DOHH2 (cell line): ENCODE measurements at regions not wholly inside any gene's neighbourhood (a gene's known extent, or its start where the extent isn't known, plus 50 kb on each side); places are given as distances from the start of the nearest gene placed in this dataset.

Source experiments
- CTCF ChIP-seq: fragments of 200-600 bp; sonication (generic); IDR thresholded peaks from one replicate; pipeline ENCODE4 v1.5.1; 2014; ENCODE audit warnings: antibody characterized with exemption, mild to moderate bottlenecking, low read depth, low read length; ENCODE audit not compliant: poor library complexity, severe bottlenecking
- EZH2phosphoT487 ChIP-seq: fragments of 200-600 bp; sonication (generic); IDR thresholded peaks from 2 replicates; pipeline ENCODE4 v1.6.1; 2017; ENCODE audit warnings: borderline replicate concordance, mild to moderate bottlenecking, antibody characterized with exemption, low read length, moderate library complexity, mixed read lengths

DNA sequence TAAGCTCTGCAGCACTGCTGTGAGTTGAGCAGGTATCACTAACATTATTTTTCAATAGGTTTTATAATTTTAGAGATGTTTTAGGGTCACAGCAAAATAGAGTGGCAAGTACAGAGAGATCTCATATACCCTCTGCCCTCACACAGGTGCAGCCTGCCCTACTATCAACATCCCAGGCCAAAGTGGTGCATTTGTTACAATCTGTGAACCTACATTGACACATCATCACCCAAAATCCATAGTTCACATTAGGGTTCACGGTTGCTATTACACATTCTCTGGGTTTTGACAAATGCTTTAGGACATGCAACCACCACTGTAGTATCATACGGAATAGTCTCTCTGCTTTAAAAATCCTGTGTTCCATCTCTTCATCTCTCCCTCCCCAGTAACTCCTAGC lies 173.1 kb downstream of the DHX15 start:
- no peak for TF ChIP-seq CTCF
- TF ChIP-seq EZH2phosphoT487, result no peak
